GM23248 (cell line): ENCODE measurements at regions not wholly inside any gene's neighbourhood (a gene's known extent, or its start where the extent isn't known, plus 50 kb on each side); places are given as distances from the start of the nearest gene placed in this dataset.

ENCODE experiments used
- EZH2 ChIP-seq: fragments of 200-600 bp; sonication (generic); IDR thresholded peaks from 2 replicates; pipeline ENCODE4 v1.6.1; 2018; ENCODE audit warnings: antibody characterized with exemption, mild to moderate bottlenecking; ENCODE audit not compliant: insufficient read depth, poor library complexity, severe bottlenecking
- EZH2phosphoT487 ChIP-seq: fragments of 200-600 bp; sonication (generic); IDR thresholded peaks from 2 replicates; pipeline ENCODE4 v1.6.1; 2018; ENCODE audit warnings: antibody characterized with exemption, moderate library complexity, mild to moderate bottlenecking, low read depth; ENCODE audit not compliant: insufficient read depth

DNA sequence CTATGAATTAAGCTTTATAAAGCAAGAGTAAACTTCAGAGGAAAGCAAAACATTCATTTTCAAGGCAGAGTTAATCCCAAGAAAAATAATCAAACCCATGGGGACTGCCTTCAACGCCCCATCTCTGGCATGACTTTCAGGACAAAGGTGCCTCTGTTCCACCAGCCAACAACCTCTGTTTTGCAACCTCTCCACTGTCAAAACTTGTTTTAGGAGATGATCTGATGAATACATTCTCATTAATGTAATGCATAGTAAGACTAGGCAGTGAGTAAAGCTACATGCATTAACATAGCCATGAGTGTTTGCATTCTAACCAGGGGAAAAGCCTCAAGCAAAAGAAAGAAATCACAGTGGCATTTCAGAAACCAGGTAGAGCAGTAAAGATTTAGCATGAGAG is 357.0 kb downstream of the FBXO15 start:
- TF ChIP-seq EZH2: no peak
- no peak for TF ChIP-seq EZH2phosphoT487
